Lung (tissue), 11 donors: ENCODE measurements at regions not wholly inside any gene's neighbourhood (a gene's known extent, or its start where the extent isn't known, plus 50 kb on each side); places are given as distances from the start of the nearest gene placed in this dataset.

ENCODE experiments used
- ATAC-seq: fragments of 200-7000 bp; cut with Tn5 transposase; one replicate; pipeline ENCODE4 v1.9.1; 2020; ENCODE audit warnings: moderate number of reproducible peaks; ENCODE audit not compliant: insufficient read depth, low FRiP score
- DNase-seq, 3 donors: peaks; one replicate each; pipeline ENCODE4 v3.0.0-alpha.2; 2013 to 2017
- H3K27ac ChIP-seq, 2 donors: one replicate each; pipeline ENCODE4 v1.5.1; 2013; ENCODE audit warnings: mild to moderate bottlenecking in 2 of 2, moderate library complexity in 2 of 2, control low read depth in 1 of 2, inconsistent platforms in 1 of 2, low read depth in 1 of 2, low read length in 1 of 2
- H3K27me3 ChIP-seq, 3 donors: one replicate each; pipeline ENCODE4 v1.5.1; 2013; ENCODE audit warnings: low read length in 2 of 3; ENCODE audit not compliant: control insufficient read depth in 3 of 3, insufficient read depth in 3 of 3
- H3K36me3 ChIP-seq, 4 donors: one replicate each; pipeline ENCODE4 v1.5.1; 2013; ENCODE audit warnings: low read length in 4 of 4, mild to moderate bottlenecking in 1 of 4, moderate library complexity in 1 of 4; ENCODE audit not compliant: control insufficient read depth in 4 of 4, insufficient read depth in 4 of 4
- H3K4me1 ChIP-seq, 5 donors: one replicate each; pipeline ENCODE4 v1.5.1; 2013; ENCODE audit warnings: low read length in 5 of 5, mild to moderate bottlenecking in 2 of 5, moderate library complexity in 1 of 5; ENCODE audit not compliant: control insufficient read depth in 5 of 5, insufficient read depth in 5 of 5
- H3K4me3 ChIP-seq: one replicate; pipeline ENCODE4 v1.5.1; 2013; ENCODE audit warnings: mild to moderate bottlenecking, control low read depth, moderate library complexity
- H3K9ac ChIP-seq, 2 donors: one replicate each; pipeline ENCODE4 v1.5.1; 2013; ENCODE audit warnings: low read length in 2 of 2, control low read depth in 1 of 2; ENCODE audit not compliant: insufficient read depth in 1 of 2
- H3K9me3 ChIP-seq, 4 donors: one replicate each; pipeline ENCODE4 v1.5.1; 2013; ENCODE audit warnings: low read length in 3 of 4, mild to moderate bottlenecking in 1 of 4, moderate library complexity in 1 of 4; ENCODE audit not compliant: control insufficient read depth in 4 of 4, insufficient read depth in 3 of 4
- WGBS, 2 donors: extraction: QIAGEN DNeasy Blood & Tissue Kit; methylation state at CpG; one replicate each; pipeline ENCODE4 v1.1.7; 2013; 5-methylcytosine and 5-hydroxymethylcytosine counted together
- TF ChIP-seq, protein P1 (sequence below): IDR thresholded peaks from 2 replicates; pipeline ENCODE4 v1.5.1; 2012; ENCODE audit warnings: mild to moderate bottlenecking; ENCODE audit errors: control extremely low read depth, extremely low read depth
- donor health status: control.
- donor health status: control.
- donor health status: Bipolar disorder and iron deficiency.
- donor health status: healthy.
- donor health status: DM: yes; HTN: yes; CAD: no.

- H3K4me3 ChIP-seq = no peak overlapping the region
- no peaks in the 10 kb centered on the region for H3K27me3 ChIP-seq
- H3K9ac ChIP-seq = peak overlapping the region in 1 of 2 donors; percentile 49
- peaks cover 0 to 10% (median 0%) of the 10 kb centered on the region in 5 donors for H3K4me1 ChIP-seq
- 72 to 79% methylated on average over 2 of the region's 2 CpGs for WGBS, 2 donors
- TF ChIP-seq, protein P1, sequence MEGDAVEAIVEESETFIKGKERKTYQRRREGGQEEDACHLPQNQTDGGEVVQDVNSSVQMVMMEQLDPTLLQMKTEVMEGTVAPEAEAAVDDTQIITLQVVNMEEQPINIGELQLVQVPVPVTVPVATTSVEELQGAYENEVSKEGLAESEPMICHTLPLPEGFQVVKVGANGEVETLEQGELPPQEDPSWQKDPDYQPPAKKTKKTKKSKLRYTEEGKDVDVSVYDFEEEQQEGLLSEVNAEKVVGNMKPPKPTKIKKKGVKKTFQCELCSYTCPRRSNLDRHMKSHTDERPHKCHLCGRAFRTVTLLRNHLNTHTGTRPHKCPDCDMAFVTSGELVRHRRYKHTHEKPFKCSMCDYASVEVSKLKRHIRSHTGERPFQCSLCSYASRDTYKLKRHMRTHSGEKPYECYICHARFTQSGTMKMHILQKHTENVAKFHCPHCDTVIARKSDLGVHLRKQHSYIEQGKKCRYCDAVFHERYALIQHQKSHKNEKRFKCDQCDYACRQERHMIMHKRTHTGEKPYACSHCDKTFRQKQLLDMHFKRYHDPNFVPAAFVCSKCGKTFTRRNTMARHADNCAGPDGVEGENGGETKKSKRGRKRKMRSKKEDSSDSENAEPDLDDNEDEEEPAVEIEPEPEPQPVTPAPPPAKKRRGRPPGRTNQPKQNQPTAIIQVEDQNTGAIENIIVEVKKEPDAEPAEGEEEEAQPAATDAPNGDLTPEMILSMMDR = no peak
- DNase-seq = peak in 2 of 3 donors; percentile 82 to 87
- ATAC-seq = no peak
- no peak overlapping the region for H3K27ac ChIP-seq
- no peaks in the 10 kb centered on the region for H3K36me3 ChIP-seq
- H3K9me3 ChIP-seq = no peaks in the 10 kb centered on the region
These were observed 96.7 kb upstream of the COL5A2 start for GRCh38 chr2:189276277-189276676.

- peaks cover 0 to 13% (median 0%) of the 10 kb centered on the region in 5 donors for H3K4me1 ChIP-seq
- ATAC-seq = no peak
- TF ChIP-seq, protein P1 = no peak
- peak in 2 of 3 donors; percentile 77 to 89 for DNase-seq
- H3K9ac ChIP-seq = no peak overlapping the region
- H3K36me3 ChIP-seq = no peaks in the 10 kb centered on the region
- no peaks in the 10 kb centered on the region for H3K9me3 ChIP-seq
- H3K4me3 ChIP-seq = no peak overlapping the region
- no peak overlapping the region for H3K27ac ChIP-seq
- H3K27me3 ChIP-seq = no peaks in the 10 kb centered on the region
These were observed 101.6 kb upstream of the COL5A2 start for GRCh38 chr2:189281201-189281600.

DNA sequence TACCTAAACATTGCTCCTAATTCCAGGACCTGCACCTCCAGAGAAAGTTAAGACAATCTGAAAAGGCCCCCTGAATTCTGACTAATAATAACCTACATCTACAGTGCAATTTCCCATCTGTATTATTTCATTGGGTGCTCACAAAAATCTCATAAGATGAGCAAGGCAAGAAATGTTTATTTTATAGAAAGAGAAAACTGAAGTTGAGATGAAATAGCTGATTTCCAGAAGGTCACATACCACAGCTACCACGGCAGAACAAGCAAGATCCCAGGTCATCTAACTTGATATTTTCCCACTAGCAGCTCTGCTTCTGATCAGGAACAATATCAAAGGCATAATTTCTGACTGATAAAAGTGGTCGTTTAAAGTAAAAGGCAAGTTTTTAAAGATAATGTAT lies 105.8 kb upstream of the COL5A2 start:
- ATAC-seq (no peak), DNase-seq (no peak)
- no peak overlapping the region for H3K4me3 ChIP-seq
- no peak overlapping the region for H3K27ac ChIP-seq
- 57 to 83% methylated on average over 2 of the region's 2 CpGs for WGBS, 2 donors
- H3K36me3 ChIP-seq = no peaks in the 10 kb centered on the region
- peaks cover 0 to 19% (median 0%) of the 10 kb centered on the region in 5 donors for H3K4me1 ChIP-seq
- no peaks in the 10 kb centered on the region for H3K9me3 ChIP-seq
- H3K9ac ChIP-seq = no peak overlapping the region
- TF ChIP-seq, protein P1 = no peak
- no peaks in the 10 kb centered on the region for H3K27me3 ChIP-seq

DNA sequence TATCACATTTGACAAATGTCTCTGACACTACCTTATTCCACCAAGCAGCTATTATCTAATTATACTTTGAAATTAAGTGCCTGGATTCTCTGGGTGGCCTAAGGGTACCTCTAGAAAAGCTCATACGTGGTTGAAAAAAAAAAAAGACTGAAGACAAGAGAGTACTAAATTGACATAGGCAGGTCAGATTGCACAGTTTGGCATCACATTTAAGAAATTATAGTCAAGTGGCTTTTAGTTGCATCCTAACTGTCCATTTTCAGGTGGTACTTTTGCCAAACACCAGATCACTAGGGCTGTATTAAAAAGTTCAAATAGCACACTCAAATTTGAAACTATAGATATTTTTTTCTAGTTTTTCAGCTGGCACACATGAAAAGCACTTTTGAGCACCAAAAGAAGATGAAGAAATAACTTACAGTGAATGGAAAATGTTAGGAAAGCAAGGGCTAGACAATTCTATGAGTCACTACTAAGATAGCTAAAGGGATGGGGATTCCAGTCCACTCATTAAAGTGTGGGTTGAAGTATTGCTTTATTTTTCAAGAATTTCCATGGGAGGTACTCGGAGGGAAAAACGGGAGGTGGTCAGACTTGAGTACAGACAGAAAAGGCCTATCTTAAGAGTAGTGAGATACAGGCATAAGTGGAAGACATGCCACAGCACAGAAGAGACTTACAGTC lies 106.5 kb upstream of the COL5A2 start:
- TF ChIP-seq, protein P1 = no peak
- Histone ChIP-seq H3K4me1 (peaks cover 0 to 13% (median 0%) of the 10 kb centered on the region in 5 donors), H3K9me3 (no peaks in the 10 kb centered on the region), H3K27me3 (no peaks in the 10 kb centered on the region), H3K27ac (no peak overlapping the region), H3K4me3 (no peak overlapping the region), H3K9ac (no peak overlapping the region), H3K36me3 (no peaks in the 10 kb centered on the region)
- WGBS, 2 donors = 55 to 87% methylated on average over 3 of the region's 3 CpGs
- peak; percentile 35 for ATAC-seq
- peak in 1 of 3 donors; percentile 39 for DNase-seq
